DND-41 (cell line): ENCODE measurements at regions not wholly inside any gene's neighbourhood (a gene's known extent, or its start where the extent isn't known, plus 50 kb on each side); places are given as distances from the start of the nearest gene placed in this dataset.

ENCODE experiments used
- CTCF ChIP-seq: IDR thresholded peaks from 2 replicates; pipeline ENCODE4 v1.5.1; 2012; ENCODE audit warnings: borderline replicate concordance, low read length, moderate library complexity, mild to moderate bottlenecking; ENCODE audit not compliant: poor library complexity, severe bottlenecking; ENCODE audit errors: extremely low read depth
- EZH2 ChIP-seq: IDR thresholded peaks from 3 replicates; pipeline ENCODE4 v1.6.1; 2012; ENCODE audit warnings: borderline replicate concordance, low read depth, mild to moderate bottlenecking, moderate library complexity, low read length, inconsistent platforms; ENCODE audit not compliant: severe bottlenecking

- TF ChIP-seq CTCF, result no peak
- TF ChIP-seq EZH2, result no peak
These were observed 292.2 kb upstream of the JAG1 start for GRCh38 chr20:10965936-10966470.
